ENCODE measurements at regions not wholly inside any gene's neighbourhood (a gene's known extent, or its start where the extent isn't known, plus 50 kb on each side); places are given as distances from the start of the nearest gene placed in this dataset.

- FAIRE-seq (no peak), DNase-seq (ENCODE audit: low read depth in 1 of 2, low spot score in 2 of 2) (no peak)
- H3K18ac ChIP-seq (ENCODE audit: extremely low read depth, low read length) = no peak overlapping the region
- no peak overlapping the region for H2BK5ac ChIP-seq (ENCODE audit: low read depth, low read length)
- no peak overlapping the region for H3K14ac ChIP-seq (ENCODE audit: insufficient read length)
- peaks cover 0 to 8% (median 0%) of the 10 kb centered on the region in 4 experiments; a peak in 2 of 8 replicates for H3K36me3 ChIP-seq (ENCODE audit: control insufficient read depth in 2 of 4, insufficient read depth in 4 of 4, low read length in 3 of 4)
- H4K8ac ChIP-seq (ENCODE audit: extremely low read depth, insufficient read depth, low read length) = no peak overlapping the region
- H3K9me3 ChIP-seq (ENCODE audit: insufficient read depth in 2 of 2, low read depth in 1 of 2, low read length in 1 of 2) = peaks cover 11 to 15% of the 10 kb centered on the region in 2 experiments; a peak in 3 of 4 replicates
- H2AK5ac ChIP-seq (ENCODE audit: low read depth, low read length) = no peak overlapping the region
- H3K4me1 ChIP-seq (replicated peaks in 1 of 4; ENCODE audit: control insufficient read depth in 3 of 4, insufficient read depth in 4 of 4, low read length in 3 of 4) = no peaks in the 10 kb centered on the region
- H4K91ac ChIP-seq (replicated peaks; ENCODE audit: insufficient read length, low read length) = no peak overlapping the region
- ChIA-PET CTCF (ENCODE audit: partially characterized antibody) (no interaction called here), POLR2A (ENCODE audit: partially characterized antibody) (no interaction called here)
- H3K27ac ChIP-seq (ENCODE audit: low read depth, low read length) = no peak overlapping the region
- no peaks in the 10 kb centered on the region for H3K79me1 ChIP-seq (ENCODE audit: low read depth, low read length)
- no peak overlapping the region for H2BK120ac ChIP-seq (replicated peaks; ENCODE audit: low read depth, low read length)
- no peaks in the 10 kb centered on the region for H4K20me1 ChIP-seq (replicated peaks in 1 of 2; ENCODE audit: control insufficient read depth in 1 of 2, insufficient read depth in 2 of 2, low read length in 2 of 2)
- H3K4me2 ChIP-seq (ENCODE audit: insufficient read depth in 1 of 2, low read depth in 2 of 2, low read length in 2 of 2) = no peak overlapping the region
- no peak overlapping the region for H3K4me3 ChIP-seq (ENCODE audit: extremely low read depth in 1 of 4, insufficient read depth in 2 of 4, low read depth in 3 of 4, low read length in 4 of 4)
- 91% methylated on average over 5 of the region's 5 CpGs; no CpG with 5 or more reads in 1 of the 2 experiments for WGBS, 2 experiments (ENCODE audit: extremely low coverage in 1 of 2, insufficient coverage in 1 of 2, insufficient read length in 1 of 2, insufficient replicate concordance in 2 of 2, low coverage in 1 of 2, low lambda C conversion rate in 2 of 2, missing lambda C conversion rate in 1 of 2)
- no peak overlapping the region for H3K9ac ChIP-seq (replicated peaks in 1 of 4; ENCODE audit: extremely low read depth in 1 of 4, low read depth in 3 of 4, low read length in 3 of 4)
- no peak overlapping the region for H2BK20ac ChIP-seq (ENCODE audit: low read length)
- H3K4ac ChIP-seq (replicated peaks; ENCODE audit: insufficient read length, low read depth, low read length) = no peak overlapping the region
- no peaks in the 10 kb centered on the region for H3K79me2 ChIP-seq (ENCODE audit: control insufficient read depth in 1 of 2, insufficient read depth in 2 of 2, low read length in 2 of 2)
- no peaks in the 10 kb centered on the region for H3K27me3 ChIP-seq (replicated peaks in 1 of 4; ENCODE audit: control insufficient read depth in 3 of 4, extremely low read depth in 1 of 4, insufficient read depth in 3 of 4, low read length in 3 of 4)
- no peak overlapping the region for H2BK12ac ChIP-seq (ENCODE audit: low read depth, low read length)
- H2BK15ac ChIP-seq (ENCODE audit: low read length) = no peak overlapping the region
- H3K23ac ChIP-seq (ENCODE audit: insufficient read length) = no peak overlapping the region
- no peaks in the 10 kb centered on the region for H3K23me2 ChIP-seq (ENCODE audit: low read depth, low read length)
- H2AFZ ChIP-seq (ENCODE audit: low read length) = no peak overlapping the region
- no peak overlapping the region for H3K56ac ChIP-seq (replicated peaks; ENCODE audit: insufficient read length, low read depth, low read length)
- no peak overlapping the region for H4K5ac ChIP-seq (ENCODE audit: insufficient read length, low read depth, low read length)
- TF ChIP-seq NANOG (IDR thresholded peaks at IDR 0.05; ENCODE audit: insufficient read depth, low read depth, low read length, poor library complexity, severe bottlenecking) = no peak
- TF ChIP-seq RBBP5 (IDR thresholded peaks at IDR 0.05; ENCODE audit: borderline replicate concordance, low read depth, low read length) = no peak
- TF ChIP-seq, protein P1, sequence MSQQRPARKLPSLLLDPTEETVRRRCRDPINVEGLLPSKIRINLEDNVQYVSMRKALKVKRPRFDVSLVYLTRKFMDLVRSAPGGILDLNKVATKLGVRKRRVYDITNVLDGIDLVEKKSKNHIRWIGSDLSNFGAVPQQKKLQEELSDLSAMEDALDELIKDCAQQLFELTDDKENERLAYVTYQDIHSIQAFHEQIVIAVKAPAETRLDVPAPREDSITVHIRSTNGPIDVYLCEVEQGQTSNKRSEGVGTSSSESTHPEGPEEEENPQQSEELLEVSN (IDR thresholded peaks at IDR 0.05) = no peak
- TF ChIP-seq CTCF (IDR thresholded peaks at IDR 0.05; ENCODE audit: control extremely low read depth in 1 of 3, insufficient read depth in 1 of 3, low read depth in 1 of 3, low read length in 3 of 3) = no peak
- no peak for TF ChIP-seq TAF7 (optimal IDR thresholded peaks at IDR 0.05; ENCODE audit: borderline replicate concordance, low read depth, low read length)
- no peak for TF ChIP-seq POU5F1 (IDR thresholded peaks at IDR 0.05; ENCODE audit: low read depth, low read length)
- TF ChIP-seq, protein P2, sequence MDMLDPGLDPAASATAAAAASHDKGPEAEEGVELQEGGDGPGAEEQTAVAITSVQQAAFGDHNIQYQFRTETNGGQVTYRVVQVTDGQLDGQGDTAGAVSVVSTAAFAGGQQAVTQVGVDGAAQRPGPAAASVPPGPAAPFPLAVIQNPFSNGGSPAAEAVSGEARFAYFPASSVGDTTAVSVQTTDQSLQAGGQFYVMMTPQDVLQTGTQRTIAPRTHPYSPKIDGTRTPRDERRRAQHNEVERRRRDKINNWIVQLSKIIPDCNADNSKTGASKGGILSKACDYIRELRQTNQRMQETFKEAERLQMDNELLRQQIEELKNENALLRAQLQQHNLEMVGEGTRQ (IDR thresholded peaks at IDR 0.05; ENCODE audit: low read length) = no peak
- no peak for TF ChIP-seq ATF2 (IDR thresholded peaks at IDR 0.05; ENCODE audit: low read length)
These were observed 467.8 kb downstream of the PCDH7 start for GRCh38 chr4:31187979-31188378.
